Mesothelial cell of epicardium (in vitro differentiated cells): ENCODE measurements at regions not wholly inside any gene's neighbourhood (a gene's known extent, or its start where the extent isn't known, plus 50 kb on each side); places are given as distances from the start of the nearest gene placed in this dataset.

Experiments used
- DNase-seq, 2 experiments: peaks; one replicate each; pipeline ENCODE4 v3.0.0; 2021; ENCODE audit warnings: low spot score in 2 of 2; ENCODE audit not compliant: unreplicated experiment in 2 of 2
- H3K27ac Mint-ChIP-seq: 2 replicates; pipeline ENCODE4 v1.8.0; 2021; ENCODE audit warnings: mixed read lengths
- H3K27me3 Mint-ChIP-seq: 2 replicates; pipeline ENCODE4 v1.8.0; 2021; ENCODE audit warnings: low read depth, mixed read lengths
- H3K36me3 Mint-ChIP-seq: 2 replicates; pipeline ENCODE4 v1.8.0; 2021; ENCODE audit warnings: mixed read lengths
- H3K4me1 Mint-ChIP-seq: 2 replicates; pipeline ENCODE4 v1.8.0; 2021; ENCODE audit warnings: mixed read lengths
- H3K4me3 Mint-ChIP-seq: 2 replicates; pipeline ENCODE4 v1.8.0; 2021; ENCODE audit warnings: mild to moderate bottlenecking, moderate library complexity, mixed read lengths
- H3K9me3 Mint-ChIP-seq: 2 replicates; pipeline ENCODE4 v1.8.0; 2021; ENCODE audit warnings: mixed read lengths
- CTCF ChIP-seq: fragments of 200-600 bp; sonication (generic); IDR thresholded peaks from one replicate; pipeline ENCODE4 v1.5.0; 2021; ENCODE audit warnings: antibody characterized with exemption; ENCODE audit not compliant: unreplicated experiment

GRCh38 chr9:135198144-135198543 is 110.7 kb downstream of the OLFM1 start:
- Mint-ChIP-seq H3K27ac (no peak overlapping the region), H3K4me1 (peaks cover 1% of the 10 kb centered on the region), H3K27me3 (peaks cover 74% of the 10 kb centered on the region), H3K36me3 (no peaks in the 10 kb centered on the region), H3K4me3 (no peak overlapping the region), H3K9me3 (peaks cover 9% of the 10 kb centered on the region)
- DNase-seq = no peak
- no peak for TF ChIP-seq CTCF

- no peaks in the 10 kb centered on the region for H3K36me3 Mint-ChIP-seq
- no peak overlapping the region for H3K27ac Mint-ChIP-seq
- peaks cover 1% of the 10 kb centered on the region for H3K4me1 Mint-ChIP-seq
- no peak for TF ChIP-seq CTCF
- no peak for DNase-seq
- peaks cover 9% of the 10 kb centered on the region for H3K9me3 Mint-ChIP-seq
- no peak overlapping the region for H3K4me3 Mint-ChIP-seq
- peaks cover 69% of the 10 kb centered on the region for H3K27me3 Mint-ChIP-seq
These were observed 111.3 kb downstream of the OLFM1 start for GRCh38 chr9:135198586-135199285.

GRCh38 chr9:135199489-135199888 is 112.0 kb downstream of the OLFM1 start:
- no peak for DNase-seq
- Mint-ChIP-seq H3K27ac (no peak overlapping the region), H3K27me3 (peaks cover 63% of the 10 kb centered on the region), H3K36me3 (no peaks in the 10 kb centered on the region), H3K9me3 (peaks cover 9% of the 10 kb centered on the region), H3K4me1 (peaks cover 1% of the 10 kb centered on the region), H3K4me3 (no peak overlapping the region)
- no peak for TF ChIP-seq CTCF

- Mint-ChIP-seq H3K9me3 (peaks cover 9% of the 10 kb centered on the region), H3K27ac (no peak overlapping the region), H3K4me3 (no peak overlapping the region), H3K4me1 (peaks cover 1% of the 10 kb centered on the region), H3K27me3 (peaks cover 49% of the 10 kb centered on the region), H3K36me3 (no peaks in the 10 kb centered on the region)
- TF ChIP-seq CTCF = no peak
- DNase-seq = no peak
These were observed 114.2 kb downstream of the OLFM1 start for GRCh38 chr9:135201711-135202110.

GRCh38 chr9:135204177-135204576 is 116.7 kb downstream of the OLFM1 start:
- no peak overlapping the region for H3K4me3 Mint-ChIP-seq
- no peaks in the 10 kb centered on the region for H3K4me1 Mint-ChIP-seq
- no peak for TF ChIP-seq CTCF
- H3K27me3 Mint-ChIP-seq = peaks cover 33% of the 10 kb centered on the region
- no peak overlapping the region for H3K27ac Mint-ChIP-seq
- H3K36me3 Mint-ChIP-seq = no peaks in the 10 kb centered on the region
- peaks cover 9% of the 10 kb centered on the region for H3K9me3 Mint-ChIP-seq
- DNase-seq = no peak
